Natural killer cell (primary cell): ENCODE measurements at regions not wholly inside any gene's neighbourhood (a gene's known extent, or its start where the extent isn't known, plus 50 kb on each side); places are given as distances from the start of the nearest gene placed in this dataset.

Experiments
- ATAC-seq, 3 donors: fragments of 150-1000 bp in 2 of 3; fragments of 200-7000 bp in 1 of 3; cut with Tn5 transposase; 1 replicate in 1 of 3; 2 replicates in 2 of 3; pipeline ENCODE4 v1.10.0; 2021; ENCODE audit warnings: mild to moderate bottlenecking in 2 of 3, moderate library complexity in 2 of 3
- DNase-seq, 2 donors: peaks; one replicate each; pipeline versions ENCODE4 v3.0.0 to v3.0.0-alpha.2; 2013 to 2021; ENCODE audit warnings: mixed read lengths in 1 of 2
- H3K27ac ChIP-seq: one replicate; pipeline ENCODE4 v1.5.1; 2013; ENCODE audit warnings: mild to moderate bottlenecking, low read length
- H3K27me3 ChIP-seq: one replicate; pipeline ENCODE4 v1.6.1; 2013; ENCODE audit warnings: low read length; ENCODE audit not compliant: control insufficient read depth, insufficient read depth
- H3K36me3 ChIP-seq: one replicate; pipeline ENCODE4 v1.6.1; 2013; ENCODE audit warnings: low read length; ENCODE audit not compliant: control insufficient read depth, insufficient read depth
- H3K4me1 ChIP-seq: one replicate; pipeline ENCODE4 v1.6.1; 2013; ENCODE audit warnings: low read length; ENCODE audit not compliant: control insufficient read depth, insufficient read depth
- H3K4me3 ChIP-seq: one replicate; pipeline ENCODE4 v1.5.1; 2013; ENCODE audit warnings: low read length
- H3K9me3 ChIP-seq: one replicate; pipeline ENCODE4 v1.6.1; 2013; ENCODE audit warnings: low read length; ENCODE audit not compliant: control insufficient read depth, insufficient read depth
- H3K27ac Mint-ChIP-seq, 2 donors: one replicate each; pipeline ENCODE4 v1.8.0; 2022; ENCODE audit warnings: mild to moderate bottlenecking in 2 of 2, mixed read lengths in 2 of 2, moderate library complexity in 1 of 2
- H3K27me3 Mint-ChIP-seq, 2 donors: one replicate each; pipeline ENCODE4 v1.8.0; 2022; ENCODE audit warnings: low read depth in 2 of 2, mixed read lengths in 2 of 2
- H3K36me3 Mint-ChIP-seq: one replicate; pipeline ENCODE4 v1.8.0; 2022; ENCODE audit warnings: mixed read lengths
- H3K4me1 Mint-ChIP-seq, 2 donors: one replicate each; pipeline ENCODE4 v1.8.0; 2022; ENCODE audit warnings: mixed read lengths in 2 of 2
- H3K4me3 Mint-ChIP-seq: one replicate; pipeline ENCODE4 v1.8.0; 2022; ENCODE audit warnings: mild to moderate bottlenecking, moderate library complexity, mixed read lengths
- H3K9me3 Mint-ChIP-seq, 2 donors: one replicate each; pipeline ENCODE4 v1.8.0; 2022; ENCODE audit warnings: mixed read lengths in 2 of 2
- WGBS: methylation state at CpG from one replicate; pipeline ENCODE4 v1.1.7; 2013; ENCODE audit warnings: missing lambda C conversion rate; ENCODE audit not compliant: insufficient coverage; 5-methylcytosine and 5-hydroxymethylcytosine counted together
- intact Hi-C: fragments of 100-400 bp; cut with micrococcal nuclease; formaldehyde crosslinking; loops from one replicate; pipeline ENCODE4 v1.14.2; 2022
- TF ChIP-seq, protein P1 (sequence below): fragments of 200-600 bp; IDR thresholded peaks from one replicate; pipeline ENCODE4 v1.8.0; 2022; ENCODE audit warnings: antibody characterized with exemption

DNA sequence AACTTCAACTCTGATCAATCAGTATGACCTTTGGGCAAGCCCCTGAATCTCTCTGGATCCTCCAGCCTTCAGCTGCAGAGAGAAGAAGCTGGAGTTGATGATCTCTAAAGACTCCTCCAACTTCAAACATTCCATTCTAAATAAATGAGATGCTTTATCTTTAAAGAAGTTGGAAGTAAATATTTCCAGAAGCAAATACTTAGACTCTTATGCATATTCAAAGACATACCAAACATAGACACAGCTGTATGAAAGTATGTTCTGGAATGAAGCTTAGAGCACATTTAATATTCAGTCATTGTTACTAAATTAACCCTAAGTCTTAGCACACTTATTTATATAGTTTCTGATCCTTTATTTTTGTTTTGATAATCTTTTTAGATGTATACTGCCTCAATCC, 77.6 kb upstream of the ACP3 start:
- Histone ChIP-seq H3K4me3 (no peak overlapping the region), H3K36me3 (no peaks in the 10 kb centered on the region), H3K4me1 (no peaks in the 10 kb centered on the region), H3K27me3 (peaks cover 2% of the 10 kb centered on the region), H3K9me3 (no peaks in the 10 kb centered on the region), H3K27ac (no peak overlapping the region)
- no peak overlapping the region for H3K27ac Mint-ChIP-seq
- no peak overlapping the region for H3K4me3 Mint-ChIP-seq
- peaks cover 0 to 2% of the 10 kb centered on the region in 2 donors for H3K9me3 Mint-ChIP-seq
- intact Hi-C loops: no loop called here
- H3K36me3 Mint-ChIP-seq: no peaks in the 10 kb centered on the region
- TF ChIP-seq, protein P1, sequence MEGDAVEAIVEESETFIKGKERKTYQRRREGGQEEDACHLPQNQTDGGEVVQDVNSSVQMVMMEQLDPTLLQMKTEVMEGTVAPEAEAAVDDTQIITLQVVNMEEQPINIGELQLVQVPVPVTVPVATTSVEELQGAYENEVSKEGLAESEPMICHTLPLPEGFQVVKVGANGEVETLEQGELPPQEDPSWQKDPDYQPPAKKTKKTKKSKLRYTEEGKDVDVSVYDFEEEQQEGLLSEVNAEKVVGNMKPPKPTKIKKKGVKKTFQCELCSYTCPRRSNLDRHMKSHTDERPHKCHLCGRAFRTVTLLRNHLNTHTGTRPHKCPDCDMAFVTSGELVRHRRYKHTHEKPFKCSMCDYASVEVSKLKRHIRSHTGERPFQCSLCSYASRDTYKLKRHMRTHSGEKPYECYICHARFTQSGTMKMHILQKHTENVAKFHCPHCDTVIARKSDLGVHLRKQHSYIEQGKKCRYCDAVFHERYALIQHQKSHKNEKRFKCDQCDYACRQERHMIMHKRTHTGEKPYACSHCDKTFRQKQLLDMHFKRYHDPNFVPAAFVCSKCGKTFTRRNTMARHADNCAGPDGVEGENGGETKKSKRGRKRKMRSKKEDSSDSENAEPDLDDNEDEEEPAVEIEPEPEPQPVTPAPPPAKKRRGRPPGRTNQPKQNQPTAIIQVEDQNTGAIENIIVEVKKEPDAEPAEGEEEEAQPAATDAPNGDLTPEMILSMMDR: no peak
- ATAC-seq: no peak
- H3K27me3 Mint-ChIP-seq: peaks cover 0 to 8% of the 10 kb centered on the region in 2 donors
- no peak for DNase-seq
- no peaks in the 10 kb centered on the region for H3K4me1 Mint-ChIP-seq

DNA sequence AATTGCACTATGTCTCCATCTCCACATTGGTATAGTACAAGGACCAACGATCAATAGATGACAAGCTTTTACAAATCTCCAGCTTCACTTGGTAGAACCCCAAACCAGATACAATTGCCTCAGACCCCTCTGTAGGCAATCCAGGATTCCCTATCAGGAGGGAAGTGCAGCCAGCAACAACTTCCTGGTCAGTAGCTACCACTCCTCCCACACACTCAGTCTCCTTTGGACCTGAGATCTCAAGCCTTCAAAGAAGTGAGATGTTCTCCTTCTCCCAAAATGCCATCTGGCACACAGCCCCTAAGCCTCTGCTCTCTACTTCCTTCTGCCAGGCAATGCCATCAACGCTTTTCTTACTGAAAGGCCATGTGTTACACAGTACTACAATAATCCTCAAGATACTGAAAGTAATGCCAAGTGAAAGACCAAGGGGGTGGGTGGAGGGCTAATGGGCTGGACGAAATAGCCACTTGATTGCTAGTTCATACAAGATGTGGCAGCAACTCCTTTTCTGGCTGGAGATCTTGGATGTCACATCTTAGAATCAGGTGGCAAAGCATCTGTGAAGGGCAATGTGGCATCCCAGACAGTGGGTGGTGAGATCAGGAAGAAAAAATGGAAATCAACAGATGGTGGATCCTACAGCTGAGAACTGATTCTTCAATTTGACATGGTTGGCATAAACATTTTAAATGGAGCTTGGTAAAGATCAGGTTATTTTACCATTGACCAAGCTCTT, 75.3 kb upstream of the ACP3 start:
- H3K9me3 ChIP-seq: no peaks in the 10 kb centered on the region
- DNase-seq (no peak), ATAC-seq (no peak)
- Mint-ChIP-seq H3K27ac (no peak overlapping the region), H3K9me3 (peaks cover 0 to 2% of the 10 kb centered on the region in 2 donors), H3K4me3 (no peak overlapping the region), H3K27me3 (peaks cover 0 to 11% of the 10 kb centered on the region in 2 donors), H3K36me3 (no peaks in the 10 kb centered on the region), H3K4me1 (no peaks in the 10 kb centered on the region)
- H3K27ac ChIP-seq: no peak overlapping the region
- 79% methylated on average over 2 of the region's 3 CpGs for WGBS
- H3K4me3 ChIP-seq: no peak overlapping the region
- intact Hi-C loops: no loop called here
- H3K36me3 ChIP-seq: no peaks in the 10 kb centered on the region
- TF ChIP-seq, protein P1: no peak
- no peaks in the 10 kb centered on the region for H3K4me1 ChIP-seq
- peaks cover 2% of the 10 kb centered on the region for H3K27me3 ChIP-seq

DNA sequence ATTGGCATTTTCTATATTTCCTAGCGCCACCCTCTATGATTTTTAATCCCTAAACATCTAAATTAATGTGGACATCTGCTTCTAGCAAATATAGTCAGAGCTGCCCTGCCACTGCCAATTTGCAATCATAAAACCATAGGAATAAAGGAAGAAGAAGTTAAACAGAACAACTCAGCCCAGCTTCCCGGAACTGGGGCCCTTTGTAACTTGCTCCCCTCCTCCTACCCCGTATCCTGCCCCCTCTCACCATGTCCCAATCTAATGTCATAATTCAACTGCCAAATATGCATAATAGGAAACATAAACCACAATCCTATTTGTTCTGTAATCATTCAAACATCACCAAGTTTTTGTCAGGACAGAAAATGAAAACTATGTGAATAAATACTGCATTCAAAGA, 74.4 kb upstream of the ACP3 start:
- ATAC-seq (no peak), DNase-seq (no peak)
- WGBS: 61% methylated on average over 3 of the region's 3 CpGs
- H3K27ac Mint-ChIP-seq: no peak overlapping the region
- H3K4me1 Mint-ChIP-seq: no peaks in the 10 kb centered on the region
- H3K4me3 Mint-ChIP-seq: no peak overlapping the region
- peaks cover 4 to 9% of the 10 kb centered on the region in 2 donors for H3K27me3 Mint-ChIP-seq
- no peaks in the 10 kb centered on the region for H3K4me1 ChIP-seq
- intact Hi-C loops: no loop called here
- H3K4me3 ChIP-seq: no peak overlapping the region
- no peaks in the 10 kb centered on the region for H3K9me3 ChIP-seq
- H3K36me3 ChIP-seq: no peaks in the 10 kb centered on the region
- TF ChIP-seq, protein P1: no peak
- H3K27me3 ChIP-seq: peaks cover 2% of the 10 kb centered on the region
- no peaks in the 10 kb centered on the region for H3K36me3 Mint-ChIP-seq
- peaks cover 0 to 2% of the 10 kb centered on the region in 2 donors for H3K9me3 Mint-ChIP-seq
- no peak overlapping the region for H3K27ac ChIP-seq
